Mucosa of descending colon (tissue), 3 donors: ENCODE measurements at regions not wholly inside any gene's neighbourhood (a gene's known extent, or its start where the extent isn't known, plus 50 kb on each side); places are given as distances from the start of the nearest gene placed in this dataset.

Experiments
- ATAC-seq: fragments of 200-7000 bp; cut with Tn5 transposase; one replicate; pipeline ENCODE4 v1.9.1; 2020; ENCODE audit warnings: mild to moderate bottlenecking, moderate library complexity
- DNase-seq, 3 donors: peaks; one replicate each; pipeline ENCODE4 v3.0.0-alpha.2; 2020
- H3K36me3 ChIP-seq: fragments of 200-600 bp; one replicate; pipeline ENCODE4 v1.8.0; 2021; ENCODE audit warnings: low read depth, mild to moderate bottlenecking
- H3K4me1 ChIP-seq: fragments of 200-600 bp; one replicate; pipeline ENCODE4 v1.8.0; 2021; ENCODE audit warnings: low read depth, mild to moderate bottlenecking
- H3K4me3 ChIP-seq: fragments of 200-600 bp; one replicate; pipeline ENCODE4 v1.8.0; 2021; ENCODE audit warnings: mild to moderate bottlenecking
- H3K9me3 ChIP-seq: fragments of 200-600 bp; one replicate; pipeline ENCODE4 v1.8.0; 2021; ENCODE audit warnings: mild to moderate bottlenecking
- CTCF ChIP-seq: fragments of 200-600 bp; IDR thresholded peaks from one replicate; pipeline ENCODE4 v1.8.0; 2022; ENCODE audit warnings: antibody characterized with exemption, mild to moderate bottlenecking
- intact Hi-C, 2 donors: fragments of 100-400 bp; cut with DNase I in 1 of 2; cut with micrococcal nuclease in 1 of 2; formaldehyde crosslinking; loops; one replicate each; pipeline versions ENCODE4 v1.11.0 to v1.11.1; 2022; cut with DNase I, micrococcal nuclease
- donor health status: DM: no; HTN: no; CAD: no; lungs with moderate emphysema.
- donor health status: DM: no; HTN: no; CAD: no.
- donor health status: DM: no; HTN: yes; CAD: no.

- intact Hi-C loops = no loop called here
- no peaks in the 10 kb centered on the region for H3K36me3 ChIP-seq
- DNase-seq (no peak), ATAC-seq (no peak)
- no peak overlapping the region for H3K4me3 ChIP-seq
- H3K9me3 ChIP-seq = no peaks in the 10 kb centered on the region
- H3K4me1 ChIP-seq = no peaks in the 10 kb centered on the region
- TF ChIP-seq CTCF = no peak
Observed at GRCh38 chr9:118991366-118992285, 377.6 kb downstream of the BRINP1 start.

GRCh38 chr9:118992813-118993794 lies 376.1 kb downstream of the BRINP1 start:
- ATAC-seq (no peak), DNase-seq (no peak)
- Histone ChIP-seq H3K4me1 (no peaks in the 10 kb centered on the region), H3K36me3 (no peaks in the 10 kb centered on the region), H3K4me3 (no peak overlapping the region), H3K9me3 (no peaks in the 10 kb centered on the region)
- intact Hi-C loops = no loop called here
- no peak for TF ChIP-seq CTCF

GRCh38 chr9:118993965-118994364 lies 375.3 kb downstream of the BRINP1 start:
- TF ChIP-seq CTCF = no peak
- H3K9me3 ChIP-seq = no peaks in the 10 kb centered on the region
- ATAC-seq (no peak), DNase-seq (no peak)
- no peaks in the 10 kb centered on the region for H3K36me3 ChIP-seq
- no peak overlapping the region for H3K4me3 ChIP-seq
- H3K4me1 ChIP-seq = no peaks in the 10 kb centered on the region
- intact Hi-C loops = no loop called here

- ATAC-seq (no peak), DNase-seq (no peak)
- no peak for TF ChIP-seq CTCF
- Histone ChIP-seq H3K36me3 (no peaks in the 10 kb centered on the region), H3K9me3 (no peaks in the 10 kb centered on the region), H3K4me1 (no peaks in the 10 kb centered on the region), H3K4me3 (no peak overlapping the region)
- intact Hi-C loops = no loop called here
Observed at GRCh38 chr9:119002491-119002890, 366.7 kb downstream of the BRINP1 start.

GRCh38 chr9:119003201-119003611 lies 366.0 kb downstream of the BRINP1 start:
- no peak for TF ChIP-seq CTCF
- H3K4me1 ChIP-seq = no peaks in the 10 kb centered on the region
- H3K9me3 ChIP-seq = no peaks in the 10 kb centered on the region
- H3K36me3 ChIP-seq = no peaks in the 10 kb centered on the region
- H3K4me3 ChIP-seq = no peak overlapping the region
- no peak for DNase-seq
- intact Hi-C loops = no loop called here
- ATAC-seq = no peak
